MM.1S (cell line): ENCODE measurements at regions not wholly inside any gene's neighbourhood (a gene's known extent, or its start where the extent isn't known, plus 50 kb on each side); places are given as distances from the start of the nearest gene placed in this dataset.

Source experiments
- CTCF ChIP-seq: fragments of 300-600 bp; sonication (generic); IDR thresholded peaks from 2 replicates; pipeline ENCODE4 v1.5.1; 2016; ENCODE audit warnings: antibody characterized with exemption, low read length, mixed read lengths
- EZH2 ChIP-seq: fragments of 300-600 bp; sonication (generic); optimal IDR thresholded peaks from 2 replicates; pipeline ENCODE3; 2017; ENCODE audit warnings: low read depth, mild to moderate bottlenecking, antibody characterized with exemption, low read length, mixed read lengths
- EZH2phosphoT487 ChIP-seq: fragments of 300-600 bp; sonication (generic); IDR thresholded peaks from 2 replicates; pipeline ENCODE4 v1.6.1; 2018; ENCODE audit warnings: antibody characterized with exemption, low read length

DNA sequence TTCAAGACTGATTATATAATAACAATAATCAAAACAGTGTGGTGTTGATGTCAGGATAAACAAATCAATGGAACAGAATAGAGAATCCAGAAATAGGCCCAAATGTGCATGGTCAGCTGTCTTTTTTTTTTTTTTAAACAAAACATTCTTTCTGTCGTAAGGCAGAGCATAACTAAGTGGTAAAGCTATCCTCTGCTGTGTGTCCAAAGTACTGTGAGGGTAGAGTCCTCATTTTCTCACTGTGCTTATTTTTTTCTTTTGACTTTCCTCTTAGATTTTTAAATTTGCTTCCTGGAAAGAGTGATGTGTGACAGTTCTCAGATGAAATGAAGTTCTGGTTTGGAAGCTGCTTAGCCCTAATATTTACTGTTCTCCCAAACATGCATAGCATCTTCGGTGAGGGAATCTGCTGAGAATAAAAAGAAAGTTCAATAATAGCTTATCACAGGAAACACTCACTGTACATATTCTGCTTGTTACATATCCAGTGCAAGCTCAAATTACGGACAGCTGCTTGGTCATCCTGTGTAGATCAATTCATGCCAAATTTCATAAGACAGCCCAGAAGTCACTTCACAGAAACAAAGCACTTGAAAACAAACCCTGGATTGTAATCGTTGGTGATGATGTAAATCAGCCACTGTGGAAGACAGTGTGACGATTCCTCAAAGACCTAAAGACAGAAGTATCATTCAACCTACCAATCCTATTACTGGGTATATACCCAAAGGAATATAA, 423.9 kb downstream of the NEBL start:
- TF ChIP-seq EZH2 (no peak), CTCF (no peak), EZH2phosphoT487 (no peak)
